Natural killer cell (primary cell): ENCODE measurements at regions not wholly inside any gene's neighbourhood (a gene's known extent, or its start where the extent isn't known, plus 50 kb on each side); places are given as distances from the start of the nearest gene placed in this dataset.

ENCODE experiments used
- ATAC-seq, 3 donors: fragments of 150-1000 bp in 2 of 3; fragments of 200-7000 bp in 1 of 3; cut with Tn5 transposase; 1 replicate in 1 of 3; 2 replicates in 2 of 3; pipeline ENCODE4 v1.10.0; 2021; ENCODE audit warnings: mild to moderate bottlenecking in 2 of 3, moderate library complexity in 2 of 3
- DNase-seq, 2 donors: peaks; one replicate each; pipeline versions ENCODE4 v3.0.0 to v3.0.0-alpha.2; 2013 to 2021; ENCODE audit warnings: mixed read lengths in 1 of 2
- H3K27ac ChIP-seq: one replicate; pipeline ENCODE4 v1.5.1; 2013; ENCODE audit warnings: mild to moderate bottlenecking, low read length
- H3K27me3 ChIP-seq: one replicate; pipeline ENCODE4 v1.6.1; 2013; ENCODE audit warnings: low read length; ENCODE audit not compliant: control insufficient read depth, insufficient read depth
- H3K36me3 ChIP-seq: one replicate; pipeline ENCODE4 v1.6.1; 2013; ENCODE audit warnings: low read length; ENCODE audit not compliant: control insufficient read depth, insufficient read depth
- H3K4me1 ChIP-seq: one replicate; pipeline ENCODE4 v1.6.1; 2013; ENCODE audit warnings: low read length; ENCODE audit not compliant: control insufficient read depth, insufficient read depth
- H3K4me3 ChIP-seq: one replicate; pipeline ENCODE4 v1.5.1; 2013; ENCODE audit warnings: low read length
- H3K9me3 ChIP-seq: one replicate; pipeline ENCODE4 v1.6.1; 2013; ENCODE audit warnings: low read length; ENCODE audit not compliant: control insufficient read depth, insufficient read depth
- H3K27ac Mint-ChIP-seq, 2 donors: one replicate each; pipeline ENCODE4 v1.8.0; 2022; ENCODE audit warnings: mild to moderate bottlenecking in 2 of 2, mixed read lengths in 2 of 2, moderate library complexity in 1 of 2
- H3K27me3 Mint-ChIP-seq, 2 donors: one replicate each; pipeline ENCODE4 v1.8.0; 2022; ENCODE audit warnings: low read depth in 2 of 2, mixed read lengths in 2 of 2
- H3K36me3 Mint-ChIP-seq: one replicate; pipeline ENCODE4 v1.8.0; 2022; ENCODE audit warnings: mixed read lengths
- H3K4me1 Mint-ChIP-seq, 2 donors: one replicate each; pipeline ENCODE4 v1.8.0; 2022; ENCODE audit warnings: mixed read lengths in 2 of 2
- H3K4me3 Mint-ChIP-seq: one replicate; pipeline ENCODE4 v1.8.0; 2022; ENCODE audit warnings: mild to moderate bottlenecking, moderate library complexity, mixed read lengths
- H3K9me3 Mint-ChIP-seq, 2 donors: one replicate each; pipeline ENCODE4 v1.8.0; 2022; ENCODE audit warnings: mixed read lengths in 2 of 2
- WGBS: methylation state at CpG from one replicate; pipeline ENCODE4 v1.1.7; 2013; ENCODE audit warnings: missing lambda C conversion rate; ENCODE audit not compliant: insufficient coverage; 5-methylcytosine and 5-hydroxymethylcytosine counted together
- intact Hi-C: fragments of 100-400 bp; cut with micrococcal nuclease; formaldehyde crosslinking; loops from one replicate; pipeline ENCODE4 v1.14.2; 2022
- TF ChIP-seq, protein P1 (sequence below): fragments of 200-600 bp; IDR thresholded peaks from one replicate; pipeline ENCODE4 v1.8.0; 2022; ENCODE audit warnings: antibody characterized with exemption

DNA sequence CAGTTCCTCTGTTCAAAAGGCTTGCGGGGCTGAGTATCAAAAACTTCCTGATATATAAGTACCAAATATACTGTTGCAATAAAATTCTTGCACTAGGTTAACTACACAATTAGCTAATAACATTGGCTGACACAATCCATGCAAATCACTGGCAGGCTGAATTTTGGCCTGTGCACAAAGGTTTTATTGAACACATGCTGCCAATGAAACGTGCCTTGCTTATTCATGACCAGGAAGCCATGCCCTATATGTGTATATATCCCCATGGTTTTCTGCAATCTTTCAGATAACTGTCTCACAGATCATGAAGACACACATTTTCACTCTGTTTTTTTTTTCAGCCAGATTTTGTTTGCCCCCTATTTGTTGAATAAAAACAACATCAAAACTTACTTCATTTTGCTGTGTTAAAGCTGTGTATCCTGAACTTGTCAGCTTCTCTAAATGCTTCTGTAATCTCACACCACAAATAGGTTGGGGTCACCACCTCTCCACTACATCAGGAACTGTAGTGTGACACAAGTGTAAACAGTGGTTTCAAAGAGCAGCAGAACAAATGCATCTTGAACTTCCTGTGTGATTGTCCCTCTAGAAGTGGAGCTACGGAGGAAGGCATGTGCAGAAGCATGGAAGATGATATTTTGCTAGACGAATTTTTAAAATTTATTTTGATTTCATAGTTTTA is 920.7 kb upstream of the NR2F2 start:
- peak; percentile 83 to 96 (median 92) for ATAC-seq
- Mint-ChIP-seq H3K27me3 (no peaks in the 10 kb centered on the region), H3K4me1 (peaks cover 44 to 50% of the 10 kb centered on the region in 2 donors), H3K27ac (peak overlapping the region; percentile 68 to 78), H3K4me3 (peak overlapping the region; percentile 68), H3K9me3 (no peaks in the 10 kb centered on the region), H3K36me3 (no peaks in the 10 kb centered on the region)
- Histone ChIP-seq H3K27ac (no peak overlapping the region), H3K4me1 (peaks cover 14% of the 10 kb centered on the region), H3K36me3 (no peaks in the 10 kb centered on the region), H3K9me3 (no peaks in the 10 kb centered on the region), H3K4me3 (no peak overlapping the region), H3K27me3 (no peaks in the 10 kb centered on the region)
- DNase-seq = peak in 1 of 2 donors; percentile 21
- WGBS = 35% methylated on average over 3 of the region's 4 CpGs
- TF ChIP-seq, protein P1, sequence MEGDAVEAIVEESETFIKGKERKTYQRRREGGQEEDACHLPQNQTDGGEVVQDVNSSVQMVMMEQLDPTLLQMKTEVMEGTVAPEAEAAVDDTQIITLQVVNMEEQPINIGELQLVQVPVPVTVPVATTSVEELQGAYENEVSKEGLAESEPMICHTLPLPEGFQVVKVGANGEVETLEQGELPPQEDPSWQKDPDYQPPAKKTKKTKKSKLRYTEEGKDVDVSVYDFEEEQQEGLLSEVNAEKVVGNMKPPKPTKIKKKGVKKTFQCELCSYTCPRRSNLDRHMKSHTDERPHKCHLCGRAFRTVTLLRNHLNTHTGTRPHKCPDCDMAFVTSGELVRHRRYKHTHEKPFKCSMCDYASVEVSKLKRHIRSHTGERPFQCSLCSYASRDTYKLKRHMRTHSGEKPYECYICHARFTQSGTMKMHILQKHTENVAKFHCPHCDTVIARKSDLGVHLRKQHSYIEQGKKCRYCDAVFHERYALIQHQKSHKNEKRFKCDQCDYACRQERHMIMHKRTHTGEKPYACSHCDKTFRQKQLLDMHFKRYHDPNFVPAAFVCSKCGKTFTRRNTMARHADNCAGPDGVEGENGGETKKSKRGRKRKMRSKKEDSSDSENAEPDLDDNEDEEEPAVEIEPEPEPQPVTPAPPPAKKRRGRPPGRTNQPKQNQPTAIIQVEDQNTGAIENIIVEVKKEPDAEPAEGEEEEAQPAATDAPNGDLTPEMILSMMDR = no peak
- intact Hi-C loops = loop anchor here (2.0 kb wide), 1 partner anchor 37 kb away; no protein-coding TSS in a partner anchor

DNA sequence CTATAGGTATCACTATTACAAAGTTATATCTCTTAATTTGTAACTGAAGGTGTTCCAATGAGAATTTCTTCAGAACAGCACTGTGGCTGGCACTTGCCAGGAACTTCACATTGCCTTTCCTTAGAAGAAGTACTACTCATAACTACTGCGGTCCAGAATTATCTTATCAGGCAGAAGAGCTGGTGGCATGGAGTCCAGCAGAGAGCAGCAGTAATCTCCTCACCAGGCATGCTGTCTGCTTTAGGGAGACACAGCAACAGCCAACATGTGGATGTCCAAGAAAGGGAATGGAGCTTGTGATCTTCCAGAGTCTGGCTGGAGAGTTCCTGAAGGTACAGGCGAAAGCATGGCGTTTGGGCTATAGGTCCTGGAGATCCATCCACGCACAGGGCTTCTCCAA is 919.7 kb upstream of the NR2F2 start:
- Mint-ChIP-seq H3K4me3 (peak overlapping the region; percentile 35), H3K4me1 (peaks cover 44 to 50% of the 10 kb centered on the region in 2 donors), H3K36me3 (no peaks in the 10 kb centered on the region), H3K27ac (peak overlapping the region in 1 of 2 donors; percentile 51), H3K27me3 (no peaks in the 10 kb centered on the region), H3K9me3 (no peaks in the 10 kb centered on the region)
- Histone ChIP-seq H3K9me3 (no peaks in the 10 kb centered on the region), H3K27ac (no peak overlapping the region), H3K4me3 (no peak overlapping the region), H3K36me3 (no peaks in the 10 kb centered on the region), H3K4me1 (peaks cover 14% of the 10 kb centered on the region), H3K27me3 (no peaks in the 10 kb centered on the region)
- intact Hi-C loops = loop anchor here (2.0 kb wide), 1 partner anchor 36 kb away; no protein-coding TSS in a partner anchor
- DNase-seq = no peak
- WGBS = 92% methylated on average over 4 of the region's 4 CpGs
- no peak for ATAC-seq
- TF ChIP-seq, protein P1 = no peak

DNA sequence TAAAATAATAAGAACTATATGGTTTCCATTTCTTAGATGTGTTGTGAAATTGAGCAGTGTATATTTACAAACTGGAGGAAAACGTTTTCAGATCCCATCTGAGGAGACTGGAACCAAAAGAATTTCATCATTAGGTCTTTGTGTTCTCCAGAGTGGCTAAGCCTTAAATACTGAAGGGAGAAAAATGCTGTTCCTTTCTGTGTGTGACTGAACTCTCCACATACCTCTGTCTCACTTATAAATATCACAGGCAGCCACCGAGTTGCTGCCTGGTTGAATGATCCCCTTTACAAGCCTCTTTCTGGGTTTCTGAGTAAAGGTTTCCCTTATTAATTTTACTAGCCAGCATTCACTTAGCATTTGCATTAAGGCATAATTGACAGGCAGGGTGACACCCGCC is 913.9 kb upstream of the NR2F2 start:
- Histone ChIP-seq H3K27me3 (no peaks in the 10 kb centered on the region), H3K36me3 (no peaks in the 10 kb centered on the region), H3K4me3 (no peak overlapping the region), H3K27ac (no peak overlapping the region), H3K9me3 (no peaks in the 10 kb centered on the region), H3K4me1 (no peaks in the 10 kb centered on the region)
- intact Hi-C loops = no loop called here
- Mint-ChIP-seq H3K27ac (no peak overlapping the region), H3K9me3 (peaks cover 2 to 5% of the 10 kb centered on the region in 2 donors), H3K36me3 (peaks cover 7% of the 10 kb centered on the region), H3K4me1 (peaks cover 15 to 20% of the 10 kb centered on the region in 2 donors), H3K27me3 (peaks cover 0 to 3% of the 10 kb centered on the region in 2 donors), H3K4me3 (no peak overlapping the region)
- 55% methylated on average over 3 of the region's 3 CpGs for WGBS
- TF ChIP-seq, protein P1 = no peak
- ATAC-seq = no peak
- no peak for DNase-seq

DNA sequence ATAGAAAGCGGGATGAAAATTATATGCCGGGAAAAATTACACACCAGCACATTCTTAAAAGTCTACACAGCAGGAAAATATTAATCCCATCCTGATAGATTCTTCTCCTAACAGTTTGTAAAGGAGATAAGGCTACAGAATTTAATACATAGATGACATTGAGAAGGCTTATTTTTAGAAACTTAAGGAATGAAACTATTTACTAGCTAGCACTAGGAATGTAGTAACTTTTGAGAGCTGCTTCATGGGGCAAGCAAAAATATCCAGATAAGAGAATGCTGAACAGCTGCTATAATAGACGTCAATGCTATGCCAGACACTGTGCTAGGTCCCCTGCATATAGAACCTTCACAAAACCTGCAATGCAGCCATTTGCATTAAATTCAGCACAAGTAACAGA is 912.7 kb upstream of the NR2F2 start:
- Mint-ChIP-seq H3K9me3 (peaks cover 2 to 5% of the 10 kb centered on the region in 2 donors), H3K27ac (no peak overlapping the region), H3K4me1 (peaks cover 5 to 11% of the 10 kb centered on the region in 2 donors), H3K4me3 (no peak overlapping the region), H3K27me3 (peaks cover 0 to 3% of the 10 kb centered on the region in 2 donors), H3K36me3 (peaks cover 7% of the 10 kb centered on the region)
- intact Hi-C loops = no loop called here
- H3K27ac ChIP-seq = no peak overlapping the region
- DNase-seq (no peak), ATAC-seq (no peak)
- H3K4me3 ChIP-seq = no peak overlapping the region
- H3K27me3 ChIP-seq = no peaks in the 10 kb centered on the region
- 100% methylated on average over 1 of the region's 3 CpGs for WGBS
- no peaks in the 10 kb centered on the region for H3K4me1 ChIP-seq
- H3K36me3 ChIP-seq = no peaks in the 10 kb centered on the region
- H3K9me3 ChIP-seq = no peaks in the 10 kb centered on the region
- TF ChIP-seq, protein P1 = no peak
